Esophagus muscularis mucosa (tissue), 3 donors: ENCODE measurements at regions not wholly inside any gene's neighbourhood (a gene's known extent, or its start where the extent isn't known, plus 50 kb on each side); places are given as distances from the start of the nearest gene placed in this dataset.

Source experiments
- POLR2A ChIP-seq: fragments of 450-650 bp; IDR thresholded peaks from one replicate; pipeline ENCODE4 v1.6.1; 2017; ENCODE audit warnings: antibody characterized with exemption, moderate library complexity, mild to moderate bottlenecking, low read depth
- POLR2AphosphoS5 ChIP-seq, 2 donors: sonication (generic); formaldehyde crosslinking; IDR thresholded peaks; one replicate each; pipeline ENCODE4 v1.6.1; 2017; ENCODE audit warnings: antibody characterized with exemption in 2 of 2
- TF ChIP-seq, protein P1 (sequence below), 3 experiments: fragments of 200-600 bp in 2 of 3; fragments of 450-650 bp in 1 of 3; sonication (generic) in 2 of 3; IDR thresholded peaks; one replicate each; pipeline ENCODE4 v1.5.1; 2017 to 2019; ENCODE audit warnings: antibody characterized with exemption in 3 of 3, mild to moderate bottlenecking in 2 of 3, moderate library complexity in 1 of 3

DNA sequence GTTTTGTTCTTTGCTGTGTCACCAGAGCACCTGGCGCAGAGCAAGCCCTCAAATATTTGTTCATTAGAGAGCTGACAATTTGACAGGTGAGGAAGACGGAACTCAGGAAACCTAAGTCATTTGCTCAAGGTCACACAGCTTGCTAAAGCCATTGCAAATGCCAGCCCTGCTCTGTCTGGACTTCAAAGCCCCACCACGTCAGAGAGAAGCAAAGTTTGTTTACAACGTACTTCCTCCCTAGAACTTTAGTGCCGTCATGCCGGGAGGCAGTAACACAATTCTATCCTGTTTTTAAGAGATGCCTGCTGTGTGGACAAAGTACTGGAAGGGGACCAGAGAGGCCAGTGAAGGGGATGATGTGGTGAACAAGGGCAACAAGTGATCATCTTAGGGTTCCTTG lies 216.6 kb upstream of the PRICKLE2 start:
- TF ChIP-seq, protein P1, sequence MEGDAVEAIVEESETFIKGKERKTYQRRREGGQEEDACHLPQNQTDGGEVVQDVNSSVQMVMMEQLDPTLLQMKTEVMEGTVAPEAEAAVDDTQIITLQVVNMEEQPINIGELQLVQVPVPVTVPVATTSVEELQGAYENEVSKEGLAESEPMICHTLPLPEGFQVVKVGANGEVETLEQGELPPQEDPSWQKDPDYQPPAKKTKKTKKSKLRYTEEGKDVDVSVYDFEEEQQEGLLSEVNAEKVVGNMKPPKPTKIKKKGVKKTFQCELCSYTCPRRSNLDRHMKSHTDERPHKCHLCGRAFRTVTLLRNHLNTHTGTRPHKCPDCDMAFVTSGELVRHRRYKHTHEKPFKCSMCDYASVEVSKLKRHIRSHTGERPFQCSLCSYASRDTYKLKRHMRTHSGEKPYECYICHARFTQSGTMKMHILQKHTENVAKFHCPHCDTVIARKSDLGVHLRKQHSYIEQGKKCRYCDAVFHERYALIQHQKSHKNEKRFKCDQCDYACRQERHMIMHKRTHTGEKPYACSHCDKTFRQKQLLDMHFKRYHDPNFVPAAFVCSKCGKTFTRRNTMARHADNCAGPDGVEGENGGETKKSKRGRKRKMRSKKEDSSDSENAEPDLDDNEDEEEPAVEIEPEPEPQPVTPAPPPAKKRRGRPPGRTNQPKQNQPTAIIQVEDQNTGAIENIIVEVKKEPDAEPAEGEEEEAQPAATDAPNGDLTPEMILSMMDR (IDR thresholded peaks at IDR 0.05): no peak
- TF ChIP-seq POLR2AphosphoS5 (IDR thresholded peaks at IDR 0.05) (no peak), POLR2A (no peak)
